HG03442 (cell line): ENCODE measurements at regions not wholly inside any gene's neighbourhood (a gene's known extent, or its start where the extent isn't known, plus 50 kb on each side); places are given as distances from the start of the nearest gene placed in this dataset.
"Not testable (repeated sequence)": the region's sequence is repeated elsewhere in the genome, so short reads cannot be mapped to it uniquely, and the experiment has no call there.

Source experiments
- ATAC-seq: cut with Tn5 transposase; IDR thresholded peaks from one replicate; pipeline ENCODE4 v1.9.1; 2021; ENCODE audit warnings: mild to moderate bottlenecking, moderate library complexity; ENCODE audit not compliant: unreplicated experiment

GRCh38 chr7:137110535-137110934 lies 233.0 kb downstream of the PTN start:
- ATAC-seq: no peak

GRCh38 chr7:137110091-137110509 lies 233.4 kb downstream of the PTN start:
- no peak for ATAC-seq

GRCh38 chr7:137107802-137108201 lies 235.7 kb downstream of the PTN start:
- not testable (repeated sequence) for ATAC-seq

GRCh38 chr7:137103526-137103925 lies 235.1 kb downstream of the CHRM2 start:
- ATAC-seq: not testable (repeated sequence)

- ATAC-seq: no peak
Measured at GRCh38 chr7:137097111-137097510, 228.7 kb downstream of the CHRM2 start.

GRCh38 chr7:137096607-137097006 lies 228.2 kb downstream of the CHRM2 start:
- ATAC-seq: no peak

GRCh38 chr7:137093198-137093597 lies 224.7 kb downstream of the CHRM2 start:
- ATAC-seq: no peak

GRCh38 chr7:137091396-137091795 lies 222.9 kb downstream of the CHRM2 start:
- ATAC-seq: no peak

- ATAC-seq: no peak
Measured at GRCh38 chr7:137086896-137087295, 218.4 kb downstream of the CHRM2 start.

- no peak for ATAC-seq
Measured at GRCh38 chr7:137084607-137085380, 216.3 kb downstream of the CHRM2 start.

GRCh38 chr7:137082391-137082790 lies 213.9 kb downstream of the CHRM2 start:
- no peak for ATAC-seq

GRCh38 chr7:137081321-137082093 lies 213.1 kb downstream of the CHRM2 start:
- no peak for ATAC-seq

- ATAC-seq: no peak
Measured at GRCh38 chr7:137080516-137081203, 212.2 kb downstream of the CHRM2 start.

- ATAC-seq: no peak
Measured at GRCh38 chr7:137078781-137079180, 210.3 kb downstream of the CHRM2 start.

- ATAC-seq: no peak
Measured at GRCh38 chr7:137074391-137075030, 206.1 kb downstream of the CHRM2 start.

- ATAC-seq: no peak
Measured at GRCh38 chr7:137073571-137074325, 205.3 kb downstream of the CHRM2 start.
